ENCODE measurements at regions not wholly inside any gene's neighbourhood (a gene's known extent, or its start where the extent isn't known, plus 50 kb on each side); places are given as distances from the start of the nearest gene placed in this dataset.
"Not testable (repeated sequence)": the region's sequence is repeated elsewhere in the genome, so short reads cannot be mapped to it uniquely, and the experiment has no call there.

GRCh38 chr3:525415-525814 lies 328.9 kb downstream of the CHL1 start:
- DNase-seq = no peak

GRCh38 chr3:535566-536416 lies 339.2 kb downstream of the CHL1 start:
- no peak for DNase-seq

DNA sequence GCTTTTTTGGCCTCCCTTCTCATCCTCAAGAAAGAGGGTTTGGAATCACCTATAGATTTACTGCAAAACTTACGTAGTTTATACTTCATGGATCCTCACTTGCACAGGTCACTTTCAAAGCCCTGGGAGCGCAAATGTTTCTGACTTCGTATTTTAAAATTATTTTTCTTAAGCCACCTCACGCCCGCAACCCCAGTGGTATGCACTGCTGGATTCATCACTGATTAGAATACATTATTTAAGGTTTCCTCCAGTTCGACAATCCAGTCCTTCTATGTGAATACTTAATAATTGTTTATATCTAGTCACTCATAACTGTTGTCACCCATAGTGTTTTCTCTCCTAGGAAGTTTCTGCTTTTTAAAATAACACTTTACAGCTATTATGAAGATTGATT lies 339.9 kb downstream of the CHL1 start:
- no peak for DNase-seq

DNA sequence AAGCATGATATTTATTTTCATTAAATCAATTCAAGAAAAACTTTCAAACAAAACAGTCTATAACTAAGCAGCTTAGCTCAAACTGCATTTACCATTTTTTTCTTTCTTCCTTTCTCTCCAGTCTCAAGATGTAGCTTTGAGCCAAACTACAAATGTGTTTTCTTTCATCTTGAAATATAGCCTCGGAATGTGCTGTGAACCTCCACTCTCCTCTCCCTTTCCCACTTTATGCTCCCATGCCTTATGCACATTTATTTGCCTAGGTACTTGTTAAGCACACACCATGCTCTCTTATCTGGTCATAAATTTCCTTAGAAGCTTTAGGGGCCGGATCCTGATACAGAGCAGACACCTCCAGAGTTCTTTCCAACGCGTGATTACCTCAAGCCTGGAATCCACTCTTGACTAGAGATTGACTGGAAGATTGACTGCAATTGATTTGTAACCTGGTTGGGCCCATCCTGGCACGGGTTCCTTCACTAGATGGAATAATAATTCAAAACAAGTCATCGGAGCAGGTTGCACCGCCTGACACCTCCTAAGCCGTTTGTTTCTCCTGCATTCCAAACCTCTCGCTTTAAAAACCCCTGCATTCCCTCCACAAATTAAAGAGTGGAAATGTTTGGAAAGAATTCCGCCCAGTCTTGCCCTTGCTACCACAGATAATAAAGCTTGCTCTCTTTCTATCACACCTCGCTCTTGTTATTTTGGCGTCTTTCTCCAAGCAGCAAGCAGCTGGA lies 344.7 kb downstream of the CHL1 start:
- DNase-seq = no peak

- no peak for DNase-seq
These were observed 345.5 kb downstream of the CHL1 start for GRCh38 chr3:542021-542420.

GRCh38 chr3:549636-550035 lies 353.1 kb downstream of the CHL1 start:
- DNase-seq = no peak

DNA sequence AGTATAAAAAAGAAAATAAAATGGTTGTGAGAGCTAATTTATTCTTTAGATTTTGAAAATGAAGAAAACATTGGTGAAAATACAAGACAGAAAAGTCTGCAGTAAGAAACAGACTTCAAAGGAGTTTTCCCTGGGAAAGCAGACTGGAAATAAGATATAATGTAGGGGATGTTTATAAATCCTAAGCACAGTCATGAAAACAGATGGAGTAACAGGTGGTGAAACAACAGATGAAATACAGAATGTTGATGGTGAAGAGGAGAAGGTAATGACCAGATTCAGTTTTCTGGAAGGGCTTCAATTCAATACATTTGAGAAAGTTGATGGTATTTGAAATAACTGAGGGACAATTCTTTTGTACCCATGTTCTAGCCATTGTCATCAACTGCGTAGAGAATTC lies 353.9 kb downstream of the CHL1 start:
- no peak for DNase-seq

DNA sequence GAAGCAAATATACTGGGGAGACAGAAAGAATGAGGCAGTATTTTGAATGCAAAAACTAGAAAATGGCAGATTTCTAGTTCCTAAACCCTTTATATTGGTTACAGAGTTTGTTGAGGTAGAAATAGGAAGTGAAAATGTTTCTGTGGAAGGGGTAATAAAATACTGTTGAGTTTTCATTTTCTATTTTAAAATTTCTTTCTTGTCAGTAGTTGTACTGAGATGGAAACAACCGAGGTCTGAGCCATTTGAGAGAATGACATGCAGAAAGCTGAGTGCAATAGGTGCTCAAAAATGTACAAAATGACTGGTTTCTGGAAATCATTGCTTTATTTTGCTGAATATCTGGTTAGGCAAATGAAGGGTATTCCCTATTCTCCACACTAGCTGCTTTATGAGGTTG lies 361.4 kb downstream of the CHL1 start:
- DNase-seq = no peak

DNA sequence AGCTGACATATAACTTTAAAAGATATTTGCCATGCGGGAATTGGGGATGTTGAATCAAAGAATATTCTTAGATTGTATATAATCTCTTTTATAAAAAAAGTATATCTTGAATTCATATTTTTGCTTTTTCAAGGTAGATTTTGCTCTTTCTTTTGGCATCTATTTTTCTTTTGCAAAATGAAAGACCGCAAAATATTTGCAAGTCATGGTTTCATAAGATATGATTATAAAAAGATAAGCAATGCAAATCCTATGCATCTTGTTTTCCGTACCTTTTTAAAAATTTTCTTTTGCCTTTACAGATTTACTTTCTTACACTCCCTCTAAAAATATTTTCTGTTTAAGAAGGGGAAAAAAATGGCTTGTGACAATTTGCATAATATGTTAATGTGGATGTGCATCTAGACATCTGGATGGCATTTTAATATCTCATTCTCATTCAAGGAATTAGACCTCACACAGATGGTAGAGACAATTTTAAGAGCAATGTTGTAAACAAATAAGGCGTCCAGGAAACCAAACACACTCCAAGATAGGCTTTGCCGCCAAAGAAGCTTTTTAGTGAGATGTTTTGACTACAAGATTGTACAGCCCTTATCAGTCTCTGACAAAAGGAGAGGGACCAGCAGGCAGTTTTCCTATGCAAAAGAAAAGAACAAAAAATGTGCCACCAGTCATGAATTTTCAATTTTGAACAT lies 371.1 kb downstream of the CHL1 start:
- no peak for DNase-seq

DNA sequence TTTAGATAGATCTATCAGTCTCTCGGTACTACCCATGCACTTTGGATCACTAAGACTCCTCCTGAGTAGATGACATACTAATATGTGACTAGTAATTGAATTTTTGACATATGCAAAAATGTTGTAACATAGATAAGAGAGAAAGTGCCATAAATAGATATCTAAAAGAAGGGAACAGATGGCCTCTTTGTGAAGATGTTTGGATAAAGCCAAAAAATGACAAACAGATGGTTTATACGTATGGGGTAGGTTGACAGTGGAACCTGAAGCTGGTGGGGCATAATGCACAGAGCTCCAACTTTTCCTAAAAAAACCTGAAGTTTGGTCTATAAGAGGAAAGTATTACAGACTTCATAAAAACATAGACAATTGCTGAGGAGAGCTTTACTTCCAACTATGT lies 383.0 kb downstream of the CHL1 start:
- DNase-seq = not testable (repeated sequence)

- not testable (repeated sequence) for DNase-seq
These were observed 392.5 kb downstream of the CHL1 start for GRCh38 chr3:589066-589465.

DNA sequence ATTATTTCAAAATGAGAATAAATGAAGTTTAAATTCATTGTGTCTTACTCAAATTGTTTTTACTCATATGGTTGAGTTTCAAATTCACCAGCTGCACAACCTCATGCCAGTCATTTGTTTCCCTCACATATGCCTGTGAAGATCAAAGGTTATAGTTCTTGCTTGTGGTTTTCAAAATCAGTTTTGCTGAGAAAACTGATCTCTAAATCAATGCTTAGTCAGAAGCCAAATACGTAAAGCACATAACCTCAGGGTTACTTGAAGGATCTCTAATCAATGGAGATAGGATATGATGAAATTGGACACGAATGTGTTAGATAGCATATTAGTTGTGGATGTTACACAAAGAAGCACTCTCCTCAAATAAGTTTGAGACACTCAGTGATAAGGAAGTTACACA lies 400.7 kb downstream of the CHL1 start:
- not testable (repeated sequence) for DNase-seq

DNA sequence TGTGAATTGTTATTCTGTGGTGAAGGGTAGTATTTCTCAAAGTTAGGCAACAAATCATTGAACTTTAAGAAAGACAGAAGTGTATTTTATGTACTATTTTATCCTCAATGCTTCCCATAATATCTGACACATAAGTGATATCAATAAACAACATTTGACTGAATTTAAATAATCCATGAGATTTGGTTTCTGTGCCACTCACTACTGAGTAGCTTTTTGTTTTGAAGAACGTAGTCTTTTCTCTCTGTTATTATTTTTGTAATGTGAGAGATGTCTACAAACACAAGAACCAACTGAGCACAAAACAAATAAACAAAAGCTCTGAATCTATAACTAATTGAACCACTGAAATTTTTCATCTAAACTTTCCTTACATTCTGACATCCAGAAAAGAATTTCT lies 401.2 kb downstream of the CHL1 start:
- not testable (repeated sequence) for DNase-seq

- not testable (repeated sequence) for DNase-seq
These were observed 410.9 kb downstream of the CHL1 start for GRCh38 chr3:607480-607879.

DNA sequence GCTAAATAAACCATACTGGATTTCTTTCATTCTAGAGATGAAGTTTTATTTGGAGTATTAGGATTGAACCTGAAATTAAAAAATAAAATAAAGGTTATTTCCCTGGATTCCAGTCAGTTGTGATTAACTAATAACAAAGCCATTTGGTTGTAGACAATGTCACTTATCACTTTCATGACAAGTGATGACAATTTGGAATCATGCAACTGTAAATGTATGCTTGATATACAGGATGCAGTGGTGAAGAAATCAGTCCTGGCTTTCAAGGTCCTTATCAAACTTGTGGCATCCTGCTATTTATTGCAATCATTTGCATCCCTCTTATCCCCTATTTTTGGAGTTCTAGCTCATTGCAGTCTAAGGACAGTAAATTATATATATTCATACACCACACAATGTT lies 425.2 kb downstream of the CHL1 start:
- no peak for DNase-seq

GRCh38 chr3:622314-622713 lies 425.8 kb downstream of the CHL1 start:
- no peak for DNase-seq

DNA sequence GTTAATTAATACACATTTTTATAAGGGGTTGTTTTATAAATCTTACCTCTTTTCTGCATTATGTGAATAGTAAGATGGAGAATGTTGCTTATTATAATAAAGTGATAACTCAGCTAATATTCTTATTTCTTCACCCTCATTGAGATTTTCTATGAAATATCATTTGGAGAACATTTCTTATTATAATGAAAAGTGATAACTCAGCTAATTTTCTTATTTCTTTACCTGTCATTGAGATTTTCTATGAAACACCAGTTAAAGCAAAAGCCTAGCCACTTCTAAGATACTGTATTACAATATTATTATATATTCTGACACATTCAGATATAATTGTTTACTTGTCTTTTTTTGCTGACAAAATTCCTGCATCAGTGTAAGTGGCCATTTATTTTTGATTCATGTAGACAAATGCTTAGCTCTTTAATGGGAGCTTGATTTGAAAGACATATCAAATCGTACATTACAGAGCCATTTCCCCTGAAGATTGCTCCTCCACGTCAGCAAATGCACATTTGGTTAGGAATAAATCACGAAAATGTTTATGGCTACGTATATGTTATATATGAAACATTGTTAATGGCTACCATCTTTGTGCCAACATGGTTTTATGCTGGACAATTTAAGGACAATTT lies 427.5 kb downstream of the CHL1 start:
- no peak for DNase-seq

DNA sequence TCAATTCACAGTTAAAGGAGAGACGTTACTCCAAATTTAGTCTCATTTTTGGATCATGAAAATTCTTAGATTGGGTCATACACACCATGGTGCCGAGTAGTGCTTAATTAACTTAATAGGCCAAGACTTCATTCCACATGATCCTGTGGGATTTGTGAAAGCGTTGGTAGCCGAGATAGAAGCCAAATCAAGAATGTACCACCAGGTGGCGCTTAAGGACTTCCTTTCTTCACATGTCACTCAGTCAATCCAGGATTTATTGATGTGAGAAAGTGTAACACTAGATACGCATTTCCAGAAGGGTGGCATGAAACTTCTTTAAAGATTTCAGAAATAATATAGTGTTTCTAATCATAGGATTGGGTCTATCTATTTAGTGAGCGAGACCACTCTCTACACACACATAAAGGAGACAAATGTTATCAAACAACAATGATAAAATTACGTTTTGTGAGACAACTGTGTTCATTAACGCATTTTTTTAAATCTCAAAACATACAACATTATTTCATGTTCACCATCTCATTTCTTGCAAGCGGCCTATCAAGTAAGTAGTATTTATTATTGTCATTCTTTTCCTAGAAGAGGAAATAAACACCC lies 436.1 kb downstream of the CHL1 start:
- DNase-seq = peak; percentile 55

GRCh38 chr3:634511-634910 lies 437.9 kb downstream of the CHL1 start:
- no peak for DNase-seq

DNA sequence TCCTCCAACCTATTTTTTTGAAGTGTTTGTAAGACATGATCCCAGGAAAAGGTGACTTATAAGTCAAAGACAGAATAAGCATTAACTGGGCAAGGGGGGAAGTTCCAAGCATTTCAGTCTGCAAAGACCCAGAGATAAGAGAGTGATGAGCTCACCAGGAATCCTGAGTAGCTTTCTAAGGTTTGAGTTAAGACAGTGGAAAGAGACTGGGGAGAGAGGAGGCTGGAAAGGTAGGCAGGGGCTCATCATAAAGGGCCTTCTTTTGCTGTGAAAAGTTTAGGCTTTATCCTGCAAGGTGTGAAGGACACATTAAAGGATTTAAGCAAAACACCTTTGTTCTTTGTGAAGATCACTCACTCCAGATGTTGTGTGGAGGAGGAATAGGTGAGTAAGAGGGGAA lies 438.8 kb downstream of the CHL1 start:
- no peak for DNase-seq

DNA sequence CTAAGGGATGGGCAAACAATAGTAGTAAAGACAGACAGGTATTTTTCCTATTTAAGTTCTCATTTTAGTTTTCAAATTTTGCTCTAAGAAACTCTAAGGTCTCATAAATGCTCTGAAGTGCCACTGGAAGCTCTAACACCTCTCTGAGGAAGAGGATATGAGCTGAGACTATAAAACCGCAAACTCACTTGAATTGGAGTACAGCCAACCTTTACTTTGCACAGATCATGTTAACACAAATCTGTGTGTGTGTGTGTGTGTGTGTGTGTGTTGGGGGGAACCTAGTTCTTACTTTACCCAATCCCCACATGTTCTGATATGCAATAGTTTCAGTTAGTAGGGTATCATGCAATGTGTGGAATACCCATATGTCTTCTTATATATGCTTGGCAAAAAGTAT lies 446.8 kb downstream of the CHL1 start:
- DNase-seq = no peak

- DNase-seq = no peak
These were observed 437.0 kb upstream of the CNTN6 start for GRCh38 chr3:655824-656223.

DNA sequence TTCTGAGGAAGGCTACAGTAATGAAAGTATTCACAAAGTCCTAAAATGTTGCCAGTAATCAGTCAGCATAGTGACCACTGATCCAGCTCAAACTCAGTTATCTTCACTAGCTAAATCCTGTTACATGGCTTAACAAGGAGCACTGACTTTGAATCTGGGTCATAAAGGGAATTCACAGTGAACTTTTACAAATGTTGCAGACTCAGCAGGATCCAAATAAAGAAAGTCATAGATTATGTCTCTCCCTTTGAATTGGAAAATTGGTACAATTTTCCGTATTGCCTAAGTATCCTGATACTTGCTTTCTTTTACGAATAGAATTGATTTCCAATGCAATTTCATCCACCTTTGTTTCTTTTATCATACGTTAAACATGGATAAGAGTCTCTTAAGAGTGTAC lies 431.5 kb upstream of the CNTN6 start:
- no peak for DNase-seq
